OCI-LY3 (cell line): ENCODE measurements at regions not wholly inside any gene's neighbourhood (a gene's known extent, or its start where the extent isn't known, plus 50 kb on each side); places are given as distances from the start of the nearest gene placed in this dataset.

Experiments
- EZH2phosphoT487 ChIP-seq: fragments of 200-600 bp; shearing (Covaris generic); IDR thresholded peaks from 2 replicates; pipeline ENCODE4 v1.6.1; 2018; ENCODE audit warnings: antibody characterized with exemption, mixed run types, low read depth
- TF ChIP-seq, protein P1 (sequence below): fragments of 200-600, 300-600 bp; sonication (generic); IDR thresholded peaks from 2 replicates; pipeline ENCODE4 v1.5.1; 2014; ENCODE audit warnings: antibody characterized with exemption, low read length, low read depth

DNA sequence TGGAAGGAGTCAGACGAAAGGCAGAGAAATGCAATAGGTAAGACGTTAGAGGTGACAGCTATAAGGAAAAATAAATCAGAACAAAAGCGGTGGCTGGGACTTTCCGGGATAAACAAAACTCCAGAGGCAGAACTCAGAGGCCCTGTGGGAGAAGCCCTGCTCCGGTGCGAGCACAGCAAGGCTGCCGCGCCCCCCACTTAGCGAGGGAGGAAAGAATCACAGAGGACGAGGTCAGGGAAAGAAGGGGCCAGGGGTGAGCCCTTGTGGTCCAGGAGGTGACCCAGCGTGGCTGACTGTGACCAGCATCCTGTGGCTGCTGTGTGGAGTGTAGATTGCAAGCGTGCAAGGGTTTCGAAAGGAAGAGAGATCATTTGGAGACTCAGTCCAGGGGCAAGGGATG is 591.8 kb upstream of the ADARB2 start:
- TF ChIP-seq, protein P1, sequence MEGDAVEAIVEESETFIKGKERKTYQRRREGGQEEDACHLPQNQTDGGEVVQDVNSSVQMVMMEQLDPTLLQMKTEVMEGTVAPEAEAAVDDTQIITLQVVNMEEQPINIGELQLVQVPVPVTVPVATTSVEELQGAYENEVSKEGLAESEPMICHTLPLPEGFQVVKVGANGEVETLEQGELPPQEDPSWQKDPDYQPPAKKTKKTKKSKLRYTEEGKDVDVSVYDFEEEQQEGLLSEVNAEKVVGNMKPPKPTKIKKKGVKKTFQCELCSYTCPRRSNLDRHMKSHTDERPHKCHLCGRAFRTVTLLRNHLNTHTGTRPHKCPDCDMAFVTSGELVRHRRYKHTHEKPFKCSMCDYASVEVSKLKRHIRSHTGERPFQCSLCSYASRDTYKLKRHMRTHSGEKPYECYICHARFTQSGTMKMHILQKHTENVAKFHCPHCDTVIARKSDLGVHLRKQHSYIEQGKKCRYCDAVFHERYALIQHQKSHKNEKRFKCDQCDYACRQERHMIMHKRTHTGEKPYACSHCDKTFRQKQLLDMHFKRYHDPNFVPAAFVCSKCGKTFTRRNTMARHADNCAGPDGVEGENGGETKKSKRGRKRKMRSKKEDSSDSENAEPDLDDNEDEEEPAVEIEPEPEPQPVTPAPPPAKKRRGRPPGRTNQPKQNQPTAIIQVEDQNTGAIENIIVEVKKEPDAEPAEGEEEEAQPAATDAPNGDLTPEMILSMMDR = no peak
- TF ChIP-seq EZH2phosphoT487 = no peak
